ENCODE measurements at regions not wholly inside any gene's neighbourhood (a gene's known extent, or its start where the extent isn't known, plus 50 kb on each side); places are given as distances from the start of the nearest gene placed in this dataset.

- no peak for DNase-seq (ENCODE audit: extremely low read depth in 1 of 11, low read depth in 9 of 11, low spot score in 4 of 11)
These were observed 277.0 kb downstream of the CDH2 start for GRCh38 chr18:27899893-27900292.

- no peak for DNase-seq (ENCODE audit: extremely low read depth in 1 of 11, low read depth in 9 of 11, low spot score in 4 of 11)
These were observed 282.2 kb downstream of the CDH2 start for GRCh38 chr18:27894746-27895145.

GRCh38 chr18:27887711-27888495 is 289.0 kb downstream of the CDH2 start:
- no peak for DNase-seq (ENCODE audit: extremely low read depth in 1 of 11, low read depth in 9 of 11, low spot score in 4 of 11)

- no peak for DNase-seq (ENCODE audit: extremely low read depth in 1 of 11, low read depth in 9 of 11, low spot score in 4 of 11)
These were observed 289.6 kb downstream of the CDH2 start for GRCh38 chr18:27887287-27887686.

GRCh38 chr18:27879540-27879939 is 297.4 kb downstream of the CDH2 start:
- DNase-seq (ENCODE audit: extremely low read depth in 1 of 11, low read depth in 9 of 11, low spot score in 4 of 11), result no peak

- no peak for DNase-seq (ENCODE audit: extremely low read depth in 1 of 11, low read depth in 9 of 11, low spot score in 4 of 11)
These were observed 305.2 kb downstream of the CDH2 start for GRCh38 chr18:27871726-27872125.

GRCh38 chr18:27869735-27870134 is 307.2 kb downstream of the CDH2 start:
- DNase-seq (ENCODE audit: extremely low read depth in 1 of 11, low read depth in 9 of 11, low spot score in 4 of 11), result no peak

- no peak for DNase-seq (ENCODE audit: extremely low read depth in 1 of 11, low read depth in 9 of 11, low spot score in 4 of 11)
These were observed 311.5 kb downstream of the CDH2 start for GRCh38 chr18:27865431-27865830.

GRCh38 chr18:27863780-27864430 is 313.0 kb downstream of the CDH2 start:
- DNase-seq (ENCODE audit: extremely low read depth in 1 of 11, low read depth in 9 of 11, low spot score in 4 of 11), result no peak

GRCh38 chr18:27862041-27862682 is 314.8 kb downstream of the CDH2 start:
- DNase-seq (ENCODE audit: extremely low read depth in 1 of 11, low read depth in 9 of 11, low spot score in 4 of 11), result no peak

- DNase-seq (ENCODE audit: extremely low read depth in 1 of 11, low read depth in 9 of 11, low spot score in 4 of 11), result peak in 2 of 11 donors; percentile 22 to 26
These were observed 315.4 kb downstream of the CDH2 start for GRCh38 chr18:27861539-27861938.

GRCh38 chr18:27860701-27861107 is 316.2 kb downstream of the CDH2 start:
- DNase-seq (ENCODE audit: extremely low read depth in 1 of 11, low read depth in 9 of 11, low spot score in 4 of 11), result no peak

GRCh38 chr18:27860011-27860410 is 316.9 kb downstream of the CDH2 start:
- DNase-seq (ENCODE audit: extremely low read depth in 1 of 11, low read depth in 9 of 11, low spot score in 4 of 11), result no peak

- no peak for DNase-seq (ENCODE audit: extremely low read depth in 1 of 11, low read depth in 9 of 11, low spot score in 4 of 11)
These were observed 320.1 kb downstream of the CDH2 start for GRCh38 chr18:27856820-27857219.

GRCh38 chr18:27855486-27855885 is 321.4 kb downstream of the CDH2 start:
- DNase-seq (ENCODE audit: extremely low read depth in 1 of 11, low read depth in 9 of 11, low spot score in 4 of 11), result no peak

GRCh38 chr18:27854631-27855030 is 322.3 kb downstream of the CDH2 start:
- no peak for DNase-seq (ENCODE audit: extremely low read depth in 1 of 11, low read depth in 9 of 11, low spot score in 4 of 11)

GRCh38 chr18:27848336-27848735 is 328.6 kb downstream of the CDH2 start:
- no peak for DNase-seq (ENCODE audit: extremely low read depth in 1 of 11, low read depth in 9 of 11, low spot score in 4 of 11)

- no peak for DNase-seq (ENCODE audit: extremely low read depth in 1 of 11, low read depth in 9 of 11, low spot score in 4 of 11)
These were observed 329.5 kb downstream of the CDH2 start for GRCh38 chr18:27847412-27847811.

- DNase-seq (ENCODE audit: extremely low read depth in 1 of 11, low read depth in 9 of 11, low spot score in 4 of 11), result no peak
These were observed 331.0 kb downstream of the CDH2 start for GRCh38 chr18:27845897-27846296.

All from renal cortex interstitium (tissue), 11 donors.